Thyroid gland (tissue), 4 donors: ENCODE measurements at regions not wholly inside any gene's neighbourhood (a gene's known extent, or its start where the extent isn't known, plus 50 kb on each side); places are given as distances from the start of the nearest gene placed in this dataset.

Experiments
- POLR2A ChIP-seq, 2 donors: fragments of 450-650 bp; IDR thresholded peaks; one replicate each; pipeline ENCODE4 v1.6.1; 2017; ENCODE audit warnings: antibody characterized with exemption in 2 of 2, mild to moderate bottlenecking in 2 of 2, moderate library complexity in 1 of 2
- TF ChIP-seq, protein P1 (sequence below), 6 experiments: fragments of 200-600 bp in 3 of 6; fragments of 450-650 bp in 3 of 6; sonication (generic) in 3 of 6; IDR thresholded peaks; one replicate each; pipeline ENCODE4 v1.5.1; 2016 to 2019; ENCODE audit warnings: antibody characterized with exemption in 6 of 6, mild to moderate bottlenecking in 2 of 6, inconsistent platforms in 1 of 6, moderate library complexity in 1 of 6

DNA sequence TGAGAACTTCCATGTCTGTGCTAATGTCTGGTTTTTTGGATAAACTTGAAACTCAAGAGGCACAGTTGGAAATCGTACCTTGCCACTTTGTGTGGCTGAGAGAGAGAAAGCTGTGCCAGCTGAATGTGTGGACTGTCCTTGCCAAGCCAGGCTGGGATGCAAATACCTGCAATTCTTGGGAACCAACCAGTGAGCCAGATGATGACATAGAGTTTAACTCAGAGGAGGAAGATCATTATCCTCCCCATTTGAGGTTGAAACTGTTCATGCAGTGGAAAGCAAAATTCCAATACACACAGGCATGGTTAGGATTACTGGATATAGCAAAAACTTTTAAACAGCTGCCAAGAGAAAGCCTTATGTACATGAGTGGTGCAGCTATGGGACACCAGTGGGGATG lies 451.4 kb upstream of the NPAP1 start:
- TF ChIP-seq, protein P1, sequence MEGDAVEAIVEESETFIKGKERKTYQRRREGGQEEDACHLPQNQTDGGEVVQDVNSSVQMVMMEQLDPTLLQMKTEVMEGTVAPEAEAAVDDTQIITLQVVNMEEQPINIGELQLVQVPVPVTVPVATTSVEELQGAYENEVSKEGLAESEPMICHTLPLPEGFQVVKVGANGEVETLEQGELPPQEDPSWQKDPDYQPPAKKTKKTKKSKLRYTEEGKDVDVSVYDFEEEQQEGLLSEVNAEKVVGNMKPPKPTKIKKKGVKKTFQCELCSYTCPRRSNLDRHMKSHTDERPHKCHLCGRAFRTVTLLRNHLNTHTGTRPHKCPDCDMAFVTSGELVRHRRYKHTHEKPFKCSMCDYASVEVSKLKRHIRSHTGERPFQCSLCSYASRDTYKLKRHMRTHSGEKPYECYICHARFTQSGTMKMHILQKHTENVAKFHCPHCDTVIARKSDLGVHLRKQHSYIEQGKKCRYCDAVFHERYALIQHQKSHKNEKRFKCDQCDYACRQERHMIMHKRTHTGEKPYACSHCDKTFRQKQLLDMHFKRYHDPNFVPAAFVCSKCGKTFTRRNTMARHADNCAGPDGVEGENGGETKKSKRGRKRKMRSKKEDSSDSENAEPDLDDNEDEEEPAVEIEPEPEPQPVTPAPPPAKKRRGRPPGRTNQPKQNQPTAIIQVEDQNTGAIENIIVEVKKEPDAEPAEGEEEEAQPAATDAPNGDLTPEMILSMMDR (IDR thresholded peaks at IDR 0.05): no peak
- TF ChIP-seq POLR2A (IDR thresholded peaks at IDR 0.05): no peak
